ENCODE measurements at regions not wholly inside any gene's neighbourhood (a gene's known extent, or its start where the extent isn't known, plus 50 kb on each side); places are given as distances from the start of the nearest gene placed in this dataset.
"Not testable (repeated sequence)": the region's sequence is repeated elsewhere in the genome, so short reads cannot be mapped to it uniquely, and the experiment has no call there.

DNA sequence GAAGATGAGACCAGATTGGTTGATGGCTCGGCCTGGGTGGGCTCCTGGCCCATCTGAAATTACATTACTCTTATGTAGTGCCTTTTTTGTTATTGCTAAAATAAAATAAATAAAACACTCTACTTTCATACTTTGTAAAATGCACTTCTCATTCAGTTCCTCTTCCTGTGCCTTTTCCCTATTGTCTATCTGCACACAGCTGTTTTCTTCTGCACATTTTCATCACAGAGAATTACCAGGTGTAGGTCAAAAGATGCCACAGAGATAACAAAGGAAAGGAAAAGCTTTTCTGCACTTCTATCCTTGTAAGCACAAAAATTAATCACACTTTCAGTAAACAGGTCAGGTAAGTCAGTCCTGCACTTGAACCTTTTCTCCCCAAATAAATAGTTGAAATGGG, 265.1 kb downstream of the BTG1 start:
- no peak for DNase-seq

DNA sequence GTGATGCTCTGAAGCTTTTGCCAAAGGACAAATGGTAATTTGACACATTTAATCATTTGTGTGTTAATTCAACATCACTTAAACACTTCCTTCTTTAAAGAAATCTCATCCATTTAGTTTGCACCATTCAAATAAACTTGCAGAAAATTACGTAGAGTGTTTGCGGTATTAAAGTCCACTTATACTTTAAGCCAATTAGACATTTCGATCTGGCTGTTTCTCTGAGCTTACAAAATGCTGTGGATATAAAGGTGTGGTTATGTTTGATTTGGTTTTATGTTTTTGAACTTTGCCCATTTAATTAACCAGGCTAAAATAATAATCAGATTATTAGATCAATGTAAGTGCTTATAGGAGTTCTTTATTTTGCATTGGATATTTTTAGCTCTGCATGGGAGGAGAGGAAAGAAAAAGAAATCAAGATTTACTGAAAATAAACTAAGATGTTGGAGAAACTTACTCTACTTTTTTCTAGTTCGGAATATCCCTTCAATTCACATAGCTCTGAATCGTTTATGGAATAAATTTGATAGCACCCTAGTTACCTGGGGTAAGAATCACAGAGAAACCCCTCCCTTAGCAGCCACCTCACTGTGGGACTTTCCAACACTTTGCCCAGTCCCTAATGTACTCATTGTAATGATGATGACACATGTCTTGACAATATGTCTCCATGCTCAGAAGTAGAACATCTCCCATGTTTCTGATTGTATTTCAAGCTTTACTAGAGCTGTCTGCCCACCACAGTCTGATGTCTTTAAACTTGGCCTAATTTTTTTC, 268.0 kb downstream of the BTG1 start:
- DNase-seq: peak; percentile 67

- DNase-seq: peak; percentile 89
These were observed 268.6 kb downstream of the BTG1 start for GRCh38 chr12:91877022-91877421.

GRCh38 chr12:91875671-91876070, 270.0 kb downstream of the BTG1 start:
- DNase-seq: not testable (repeated sequence)

DNA sequence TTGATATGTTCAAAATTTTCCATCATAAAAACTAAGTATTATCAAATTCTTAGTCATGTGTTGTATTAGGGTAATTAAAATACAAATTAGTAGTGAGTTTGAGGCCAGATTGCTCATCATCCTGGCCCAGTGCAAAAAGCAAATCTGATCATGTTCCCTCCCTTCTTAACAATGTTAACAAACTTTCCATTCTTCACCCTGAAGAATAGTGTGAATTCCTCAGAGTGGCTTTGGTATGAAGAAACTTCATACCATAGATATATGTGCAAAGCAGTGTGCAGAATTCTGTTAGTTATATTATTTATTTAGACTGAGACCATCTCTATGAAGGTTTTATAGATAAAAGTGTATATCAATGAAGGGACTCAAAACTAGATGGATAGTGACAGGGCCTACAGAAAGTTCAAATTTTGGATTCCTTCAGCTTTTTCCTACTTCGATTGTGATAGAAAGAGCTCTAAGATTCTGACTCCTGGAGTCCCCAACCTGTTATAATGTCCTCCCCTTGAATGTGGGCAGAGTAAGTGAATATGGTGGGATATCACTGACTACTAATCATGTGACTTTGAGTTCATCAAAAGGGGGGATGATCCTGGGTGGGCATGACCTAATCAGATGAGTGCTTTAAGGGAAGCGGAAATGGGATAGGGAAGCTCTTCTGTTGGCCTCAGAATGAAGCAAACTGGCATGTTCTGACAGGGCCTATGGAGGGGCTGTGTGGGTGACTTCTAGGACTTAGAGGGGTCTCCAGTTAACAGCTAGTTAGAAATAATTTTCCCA, 271.4 kb downstream of the BTG1 start:
- no peak for DNase-seq

GRCh38 chr12:91871751-91872150, 273.9 kb downstream of the BTG1 start:
- no peak for DNase-seq

DNA sequence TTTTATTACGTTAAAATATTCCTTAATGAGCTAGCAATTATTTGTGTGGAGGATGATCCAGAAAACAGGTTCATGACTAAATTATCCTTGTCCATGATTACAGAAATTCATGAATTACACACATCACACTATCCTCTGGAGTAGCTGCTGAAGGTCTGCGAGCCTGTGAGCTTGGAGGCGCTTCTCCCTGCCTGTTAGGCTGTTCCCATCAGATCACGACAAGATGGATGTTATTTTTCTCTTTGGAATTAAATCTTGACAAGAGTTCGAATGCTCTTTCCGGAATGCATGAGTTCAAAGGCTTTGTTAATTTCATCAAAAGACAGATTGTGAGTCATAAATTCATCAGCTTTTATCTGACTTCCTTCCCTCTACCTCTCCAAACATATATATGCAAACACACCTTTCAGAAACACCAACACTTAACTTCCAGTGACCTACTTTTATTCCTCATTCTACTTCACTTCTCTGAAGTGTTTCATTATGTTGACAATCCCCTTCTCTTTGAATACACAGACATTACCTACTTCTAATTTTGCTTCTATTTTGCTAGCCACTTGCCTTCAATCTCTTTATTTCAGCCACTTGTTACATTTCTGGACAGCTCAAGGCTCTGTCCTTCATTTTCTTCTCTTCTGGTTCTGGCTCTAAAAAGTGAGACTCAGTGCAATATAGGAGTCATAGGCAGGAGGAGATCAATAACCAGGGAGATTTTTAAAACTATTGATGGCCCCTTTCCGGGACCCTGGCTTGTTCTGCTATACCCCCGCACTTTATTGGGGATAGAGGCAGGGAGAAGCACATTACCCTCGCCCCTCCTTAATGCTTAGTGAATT, 274.6 kb downstream of the BTG1 start:
- no peak for DNase-seq

DNA sequence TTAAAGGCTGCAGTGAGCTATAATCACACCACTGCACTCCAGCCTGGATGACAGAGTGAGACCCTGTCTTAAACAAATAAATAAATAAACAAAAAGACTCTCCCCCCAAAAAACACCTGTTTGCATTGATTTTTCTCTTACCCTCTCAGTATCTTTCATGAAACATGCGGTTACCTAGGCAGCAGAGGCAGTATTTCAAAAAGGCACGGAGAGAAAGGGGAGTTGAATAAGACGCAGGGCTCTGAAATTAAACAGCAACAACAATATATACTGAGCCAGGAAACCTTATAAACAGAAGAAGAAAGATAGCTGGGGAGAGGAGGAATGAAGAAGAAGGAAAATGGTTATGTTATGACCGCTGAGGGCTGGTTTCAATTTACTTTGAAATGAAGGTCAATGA, 277.6 kb downstream of the BTG1 start:
- no peak for DNase-seq

DNA sequence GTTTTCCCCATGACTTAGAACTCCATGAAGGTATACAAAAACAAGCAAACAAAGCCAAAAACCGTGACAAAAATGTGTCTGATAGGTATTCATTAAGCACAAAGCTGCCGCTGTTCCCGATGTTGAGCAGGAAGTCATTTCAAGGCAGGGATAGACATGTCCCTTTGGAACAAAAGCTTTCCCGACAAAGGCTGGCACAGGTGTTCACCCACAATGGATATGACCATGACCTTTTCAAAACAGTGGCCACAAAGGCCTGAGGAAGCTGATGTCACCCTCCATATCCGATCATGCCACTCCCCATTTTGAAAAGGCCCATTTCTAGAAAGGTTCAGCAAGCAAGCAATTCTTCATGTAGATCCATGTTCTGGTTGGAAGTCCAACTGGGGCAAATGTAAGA, 279.1 kb downstream of the BTG1 start:
- DNase-seq: no peak

GRCh38 chr12:91863702-91864101, 281.9 kb downstream of the BTG1 start:
- no peak for DNase-seq

GRCh38 chr12:91861554-91861953, 284.1 kb downstream of the BTG1 start:
- no peak for DNase-seq

DNA sequence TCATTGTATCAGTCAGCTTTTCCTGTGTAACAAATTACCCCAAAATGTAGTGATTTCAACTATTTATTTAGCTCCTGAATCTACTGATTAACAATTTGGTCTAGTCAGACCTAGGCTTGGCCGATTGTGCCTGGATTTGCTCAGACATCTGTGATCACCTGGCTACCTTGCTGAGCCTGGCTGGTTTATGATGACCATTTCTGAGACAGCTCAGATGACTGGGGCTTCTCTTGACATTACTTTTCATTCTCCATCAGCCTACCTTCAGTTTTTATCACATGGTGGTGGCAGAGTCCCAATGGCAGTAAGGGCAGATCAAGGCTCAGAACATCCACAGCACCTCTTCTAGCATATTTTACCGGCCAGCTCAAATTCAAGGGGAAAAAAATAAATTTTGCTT, 286.3 kb downstream of the BTG1 start:
- DNase-seq: no peak

- no peak for DNase-seq
These were observed 287.7 kb downstream of the BTG1 start for GRCh38 chr12:91857813-91858542.

GRCh38 chr12:91854725-91855124, 290.9 kb downstream of the BTG1 start:
- DNase-seq: no peak

GRCh38 chr12:91853350-91854127, 292.1 kb downstream of the BTG1 start:
- no peak for DNase-seq

DNA sequence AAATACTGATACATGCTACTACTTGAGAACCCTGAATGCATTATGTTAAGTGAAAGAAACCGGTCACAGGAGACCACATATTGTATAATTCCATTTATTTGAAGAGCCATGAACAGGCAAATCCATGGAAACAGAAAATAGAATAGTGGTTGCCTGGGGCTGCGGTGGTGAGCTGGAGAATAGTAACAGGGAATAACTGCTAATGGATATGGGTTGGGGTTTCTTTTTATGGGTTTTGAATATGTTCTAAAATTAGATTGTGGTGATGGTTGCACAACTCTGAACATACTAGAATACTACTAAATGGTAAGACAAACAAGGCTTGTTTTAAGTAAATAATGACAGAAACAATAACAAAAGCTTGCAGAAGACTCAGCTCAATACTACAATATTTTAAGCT, 293.0 kb downstream of the BTG1 start:
- no peak for DNase-seq

DNA sequence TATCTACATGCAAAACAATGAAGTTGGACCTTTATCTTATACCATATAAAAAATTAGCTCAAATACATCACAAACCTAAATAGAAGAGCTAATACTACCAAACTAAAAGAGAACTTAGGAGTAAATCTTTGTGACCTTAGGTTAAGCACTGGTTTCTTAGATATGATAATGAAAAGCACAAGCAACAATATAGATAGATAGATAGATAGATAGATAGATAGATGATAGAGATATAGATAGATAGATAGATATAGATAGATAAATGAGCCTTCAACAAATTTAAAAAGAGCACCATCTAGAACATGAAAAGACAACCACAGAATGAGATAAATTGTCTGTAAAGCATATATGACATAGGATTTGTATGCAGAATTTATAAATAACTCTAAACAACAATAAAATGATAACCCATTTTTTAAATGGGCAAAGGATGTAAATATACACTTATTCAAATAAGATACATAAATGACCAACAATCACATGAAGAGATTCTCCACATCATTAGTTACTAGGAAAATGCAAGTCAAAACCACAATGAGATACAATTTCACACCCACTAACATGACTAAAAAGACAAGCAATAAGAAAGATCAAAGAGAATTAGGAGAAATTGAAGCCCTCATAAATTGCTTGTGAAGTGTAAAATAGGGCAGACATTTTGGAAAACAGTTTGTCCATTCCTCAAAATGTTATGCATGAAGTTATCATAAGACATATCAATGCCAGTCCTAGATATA, 293.7 kb downstream of the BTG1 start:
- no peak for DNase-seq

- DNase-seq: peak; percentile 1
These were observed 299.1 kb downstream of the BTG1 start for GRCh38 chr12:91846466-91847055.

DNA sequence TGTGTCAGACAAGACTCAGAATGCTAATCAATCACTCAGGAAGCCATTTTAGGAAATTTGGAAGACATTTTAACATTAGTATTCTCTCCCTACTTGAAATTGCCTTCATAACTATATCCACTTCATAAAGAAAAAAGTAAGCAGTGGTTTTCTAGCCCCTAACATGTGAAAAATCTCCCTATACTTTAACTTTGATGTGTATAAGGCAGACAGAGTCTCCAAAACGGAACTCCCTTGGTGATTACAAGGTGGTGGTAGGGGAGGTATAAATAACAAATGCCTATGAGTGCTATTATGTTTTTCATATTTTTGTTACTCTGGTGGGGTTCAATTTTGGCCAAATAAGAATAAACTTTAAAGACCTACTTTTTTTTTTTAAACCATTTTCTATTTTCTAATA, 300.3 kb downstream of the BTG1 start:
- no peak for DNase-seq

DNA sequence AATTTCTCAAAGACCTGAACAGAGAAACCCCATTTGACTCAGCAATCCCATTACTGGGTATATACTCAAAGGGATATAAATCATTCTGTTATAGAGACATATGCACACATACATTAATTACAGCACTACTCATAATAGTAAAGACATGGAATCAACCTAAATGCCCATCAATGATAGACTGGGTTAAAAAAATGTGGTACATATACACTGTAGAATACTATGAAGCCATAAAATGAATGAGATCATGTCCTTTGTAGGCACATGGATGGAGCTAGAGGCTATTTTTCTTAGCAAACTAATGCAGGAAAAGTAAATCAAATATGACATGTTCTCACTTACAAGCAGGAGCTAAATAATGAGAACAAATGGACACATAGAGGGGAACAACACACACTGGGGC, 303.8 kb downstream of the BTG1 start:
- peak; percentile 11 for DNase-seq

DNA sequence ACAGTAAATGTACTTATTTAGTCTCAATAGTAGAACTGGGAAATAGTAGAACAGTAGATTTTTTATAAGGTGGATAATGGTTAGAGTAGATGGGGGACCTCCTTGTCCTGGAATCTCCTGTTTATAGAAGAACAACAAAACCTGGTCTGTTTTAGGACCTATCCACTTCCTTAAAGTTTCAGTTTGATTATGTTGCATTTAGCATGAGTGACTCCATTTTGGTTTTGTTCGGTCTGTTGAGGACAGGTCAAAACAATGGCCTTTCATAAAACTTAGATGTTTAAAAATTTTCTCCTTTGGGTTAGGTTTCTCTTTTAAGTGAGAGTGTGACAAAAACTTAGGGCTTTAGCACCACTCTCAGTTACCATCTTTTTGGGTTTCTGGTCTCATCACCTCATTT, 308.9 kb downstream of the BTG1 start:
- no peak for DNase-seq
